CD14-positive monocyte (primary cell): ENCODE measurements at regions not wholly inside any gene's neighbourhood (a gene's known extent, or its start where the extent isn't known, plus 50 kb on each side); places are given as distances from the start of the nearest gene placed in this dataset.

Experiments
- DNase-seq, 3 donors: peaks; one replicate each; pipeline ENCODE4 v3.0.0-alpha.2; 2011 to 2022
- H2AFZ ChIP-seq: 2 replicates; pipeline ENCODE4 v1.6.0; 2012; ENCODE audit warnings: mild to moderate bottlenecking, low read depth, low read length, inconsistent platforms; ENCODE audit not compliant: insufficient read depth, poor library complexity, severe bottlenecking
- H3K27ac ChIP-seq, 2 donors: 1 replicate in 1 of 2; 2 replicates in 1 of 2; pipeline ENCODE4 v1.5.1; 2012 to 2013; ENCODE audit warnings: low read length in 2 of 2, control low read depth in 1 of 2, inconsistent platforms in 1 of 2, low read depth in 1 of 2, mild to moderate bottlenecking in 1 of 2
- H3K27me3 ChIP-seq, 2 donors: one replicate each; pipeline versions ENCODE4 v1.6.0 to v1.6.1; 2011 to 2013; ENCODE audit warnings: low read length in 2 of 2; ENCODE audit not compliant: control insufficient read depth in 2 of 2, insufficient read depth in 2 of 2
- H3K36me3 ChIP-seq, 2 donors: replicated peaks in 1 of 2; 1 replicate in 1 of 2; 2 replicates in 1 of 2; pipeline versions ENCODE4 v1.5.1 to v1.6.1; 2012 to 2013; ENCODE audit warnings: low read length in 2 of 2, control low read depth in 1 of 2, inconsistent platforms in 1 of 2, mild to moderate bottlenecking in 1 of 2; ENCODE audit not compliant: insufficient read depth in 2 of 2, control insufficient read depth in 1 of 2
- H3K4me1 ChIP-seq, 2 donors: 1 replicate in 1 of 2; 2 replicates in 1 of 2; pipeline versions ENCODE4 v1.5.1 to v1.6.1; 2012 to 2013; ENCODE audit warnings: low read length in 2 of 2, control low read depth in 1 of 2, inconsistent platforms in 1 of 2, mild to moderate bottlenecking in 1 of 2, moderate library complexity in 1 of 2; ENCODE audit not compliant: insufficient read depth in 2 of 2, control insufficient read depth in 1 of 2
- H3K4me2 ChIP-seq: replicated peaks from 2 replicates; pipeline ENCODE3; 2012; ENCODE audit warnings: low read length, moderate library complexity, mild to moderate bottlenecking; ENCODE audit not compliant: poor library complexity, severe bottlenecking; ENCODE audit errors: extremely low read depth
- H3K4me3 ChIP-seq, 3 experiments: fragments of 200-600 bp in 1 of 3; sonication (generic) in 1 of 3; replicated peaks in 1 of 3; 1 replicate in 2 of 3; 2 replicates in 1 of 3; pipeline ENCODE4 v1.5.1; 2011 to 2013; ENCODE audit warnings: low read length in 3 of 3, mild to moderate bottlenecking in 3 of 3, control low read depth in 2 of 3, low read depth in 2 of 3, inconsistent platforms in 1 of 3, moderate library complexity in 1 of 3
- H3K79me2 ChIP-seq: 2 replicates; pipeline ENCODE4 v1.6.0; 2012; ENCODE audit warnings: mild to moderate bottlenecking, control low read depth, inconsistent platforms, low read length, moderate library complexity; ENCODE audit not compliant: insufficient read depth
- H3K9ac ChIP-seq: 2 replicates; pipeline ENCODE4 v1.6.0; 2017; ENCODE audit warnings: low read length, mild to moderate bottlenecking; ENCODE audit not compliant: insufficient read depth, poor library complexity, severe bottlenecking
- H3K9me3 ChIP-seq, 2 donors: replicated peaks in 1 of 2; 1 replicate in 1 of 2; 2 replicates in 1 of 2; pipeline versions ENCODE4 v1.5.1 to v1.6.1; 2012 to 2013; ENCODE audit warnings: low read length in 2 of 2, control low read depth in 1 of 2; ENCODE audit not compliant: control insufficient read depth in 1 of 2, insufficient read depth in 1 of 2
- H4K20me1 ChIP-seq: 2 replicates; pipeline ENCODE4 v1.6.0; 2012; ENCODE audit warnings: mild to moderate bottlenecking, low read length, control low read depth, moderate library complexity; ENCODE audit not compliant: insufficient read depth
- H3K27ac Mint-ChIP-seq, 7 donors: one replicate each; pipeline ENCODE4 v1.8.0; 2020; ENCODE audit warnings: mild to moderate bottlenecking in 7 of 7, mixed read lengths in 7 of 7, moderate library complexity in 6 of 7, inconsistent platforms in 2 of 7
- H3K27me3 Mint-ChIP-seq, 3 donors: one replicate each; pipeline ENCODE4 v1.8.0; 2021 to 2022; ENCODE audit warnings: low read depth in 3 of 3, mild to moderate bottlenecking in 3 of 3, mixed read lengths in 3 of 3, moderate library complexity in 3 of 3, inconsistent platforms in 1 of 3
- H3K36me3 Mint-ChIP-seq, 2 donors: one replicate each; pipeline ENCODE4 v1.8.0; 2020; ENCODE audit warnings: mixed read lengths in 2 of 2, inconsistent platforms in 1 of 2, mild to moderate bottlenecking in 1 of 2
- H3K4me1 Mint-ChIP-seq: one replicate; pipeline ENCODE4 v1.8.0; 2020; ENCODE audit warnings: mild to moderate bottlenecking, mixed read lengths
- H3K4me3 Mint-ChIP-seq, 2 donors: one replicate each; pipeline ENCODE4 v1.8.0; 2020; ENCODE audit warnings: mild to moderate bottlenecking in 2 of 2, mixed read lengths in 2 of 2, moderate library complexity in 1 of 2
- H3K9me3 Mint-ChIP-seq, 7 donors: one replicate each; pipeline ENCODE4 v1.8.0; 2020 to 2022; ENCODE audit warnings: mixed read lengths in 7 of 7, mild to moderate bottlenecking in 6 of 7, moderate library complexity in 6 of 7, inconsistent platforms in 2 of 7
- CTCF ChIP-seq: fragments of 200-600 bp; IDR thresholded peaks from one replicate; pipeline ENCODE4 v1.8.0; 2022; ENCODE audit warnings: antibody characterized with exemption, mild to moderate bottlenecking
- WGBS: methylation state at CpG from one replicate; pipeline ENCODE4 v1.1.5; 2013; ENCODE audit warnings: missing lambda C conversion rate; ENCODE audit not compliant: insufficient coverage; 5-methylcytosine and 5-hydroxymethylcytosine counted together
- intact Hi-C, 2 donors: fragments of 100-400 bp; cut with micrococcal nuclease; formaldehyde crosslinking; loops; one replicate each; pipeline versions ENCODE4 v1.15.0 to v1.15.1; 2023

- H4K20me1 ChIP-seq = no peaks in the 10 kb centered on the region
- H3K27me3 ChIP-seq = no peaks in the 10 kb centered on the region
- Mint-ChIP-seq H3K9me3 (peaks cover 0 to 11% (median 3%) of the 10 kb centered on the region in 7 donors), H3K4me3 (no peak overlapping the region), H3K27me3 (no peaks in the 10 kb centered on the region), H3K27ac (no peak overlapping the region), H3K4me1 (no peaks in the 10 kb centered on the region), H3K36me3 (no peaks in the 10 kb centered on the region)
- H3K9me3 ChIP-seq = no peaks in the 10 kb centered on the region
- H3K79me2 ChIP-seq = no peaks in the 10 kb centered on the region
- no peak overlapping the region for H2AFZ ChIP-seq
- intact Hi-C loops = no loop called here
- DNase-seq = no peak
- no peak overlapping the region for H3K27ac ChIP-seq
- H3K4me1 ChIP-seq = no peaks in the 10 kb centered on the region
- WGBS = no CpG with 5 or more reads among the region's 1 CpG
- H3K4me3 ChIP-seq = no peak overlapping the region
- H3K36me3 ChIP-seq = no peaks in the 10 kb centered on the region
- TF ChIP-seq CTCF = no peak
- H3K4me2 ChIP-seq = no peak overlapping the region
- H3K9ac ChIP-seq = no peak overlapping the region
Measured at GRCh38 chr7:12896316-12896715, 208.9 kb downstream of the ARL4A start.

GRCh38 chr7:12898004-12898403 lies 210.6 kb downstream of the ARL4A start:
- no peaks in the 10 kb centered on the region for H3K4me1 ChIP-seq
- Mint-ChIP-seq H3K4me3 (no peak overlapping the region), H3K27me3 (no peaks in the 10 kb centered on the region), H3K4me1 (no peaks in the 10 kb centered on the region), H3K27ac (no peak overlapping the region), H3K9me3 (peaks cover 0 to 11% (median 3%) of the 10 kb centered on the region in 7 donors), H3K36me3 (no peaks in the 10 kb centered on the region)
- 100% methylated on average over 1 of the region's 2 CpGs for WGBS
- no peaks in the 10 kb centered on the region for H3K36me3 ChIP-seq
- intact Hi-C loops = no loop called here
- H3K9ac ChIP-seq = no peak overlapping the region
- H2AFZ ChIP-seq = no peak overlapping the region
- no peaks in the 10 kb centered on the region for H3K27me3 ChIP-seq
- no peak for DNase-seq
- H3K79me2 ChIP-seq = no peaks in the 10 kb centered on the region
- H4K20me1 ChIP-seq = no peaks in the 10 kb centered on the region
- H3K4me2 ChIP-seq = no peak overlapping the region
- no peak overlapping the region for H3K4me3 ChIP-seq
- TF ChIP-seq CTCF = no peak
- no peak overlapping the region for H3K27ac ChIP-seq
- H3K9me3 ChIP-seq = no peaks in the 10 kb centered on the region
